Fibroblast of villous mesenchyme (primary cell): ENCODE measurements at regions not wholly inside any gene's neighbourhood (a gene's known extent, or its start where the extent isn't known, plus 50 kb on each side); places are given as distances from the start of the nearest gene placed in this dataset.

ENCODE experiments used
- DNase-seq: peaks from one replicate; pipeline ENCODE4 v3.0.0-alpha.2; 2010; ENCODE audit warnings: low read depth
- H3K4me3 ChIP-seq: 2 replicates; pipeline ENCODE4 v1.5.1; 2011; ENCODE audit warnings: low read depth, mild to moderate bottlenecking, low read length
- CTCF ChIP-seq: IDR thresholded peaks from 2 replicates; pipeline ENCODE4 v1.5.1; 2012; ENCODE audit warnings: low read depth, mild to moderate bottlenecking, low read length; ENCODE audit not compliant: insufficient read depth

- no peak for DNase-seq
- TF ChIP-seq CTCF: no peak
- no peak overlapping the region for H3K4me3 ChIP-seq
Observed at GRCh38 chr3:36227980-36228379, 152.3 kb upstream of the STAC start.

GRCh38 chr3:36229496-36229895 lies 150.8 kb upstream of the STAC start:
- DNase-seq: no peak
- H3K4me3 ChIP-seq: no peak overlapping the region
- no peak for TF ChIP-seq CTCF

- no peak overlapping the region for H3K4me3 ChIP-seq
- no peak for TF ChIP-seq CTCF
- no peak for DNase-seq
Observed at GRCh38 chr3:36232797-36233489, 147.4 kb upstream of the STAC start.

GRCh38 chr3:36244728-36245127 lies 135.6 kb upstream of the STAC start:
- DNase-seq: no peak
- no peak overlapping the region for H3K4me3 ChIP-seq
- no peak for TF ChIP-seq CTCF

GRCh38 chr3:36248374-36248773 lies 131.9 kb upstream of the STAC start:
- DNase-seq: no peak
- no peak overlapping the region for H3K4me3 ChIP-seq
- no peak for TF ChIP-seq CTCF

GRCh38 chr3:36250191-36250590 lies 130.1 kb upstream of the STAC start:
- no peak for DNase-seq
- TF ChIP-seq CTCF: no peak
- no peak overlapping the region for H3K4me3 ChIP-seq
